ENCODE measurements at regions not wholly inside any gene's neighbourhood (a gene's known extent, or its start where the extent isn't known, plus 50 kb on each side); places are given as distances from the start of the nearest gene placed in this dataset.
A peak's percentile ranks its signal among the peaks of the same experiment; 100 is the strongest.
"Not testable (repeated sequence)": the region's sequence is repeated elsewhere in the genome, so short reads cannot be mapped to it uniquely, and the experiment has no call there.

- H3K9ac ChIP-seq (ENCODE audit: low read length); H3K27me3 ChIP-seq (ENCODE audit: control insufficient read depth in 1 of 2, insufficient read depth in 2 of 2, low read length in 2 of 2); H3K4me3 ChIP-seq (ENCODE audit: low read depth in 1 of 2, low read length in 2 of 2); H3K9me3 ChIP-seq (ENCODE audit: low read length); H3K4me1 ChIP-seq (ENCODE audit: insufficient read depth, low read length); H3K27ac ChIP-seq (ENCODE audit: low read depth, low read length); H3K36me3 ChIP-seq (ENCODE audit: insufficient read depth, low read length): not testable (repeated sequence)
Observed at GRCh38 chr5:69014007-69014406, 79.8 kb upstream of the SLC30A5 start.

- no peaks in the 10 kb centered on the region for H3K27me3 ChIP-seq (ENCODE audit: control insufficient read depth in 1 of 2, insufficient read depth in 2 of 2, low read length in 2 of 2)
- no peak overlapping the region for H3K27ac ChIP-seq (ENCODE audit: low read depth, low read length)
- no peaks in the 10 kb centered on the region for H3K4me1 ChIP-seq (ENCODE audit: insufficient read depth, low read length)
- H3K9ac ChIP-seq (ENCODE audit: low read length): no peak overlapping the region
- no peaks in the 10 kb centered on the region for H3K9me3 ChIP-seq (ENCODE audit: low read length)
- no peak overlapping the region for H3K4me3 ChIP-seq (ENCODE audit: low read depth in 1 of 2, low read length in 2 of 2)
- H3K36me3 ChIP-seq (ENCODE audit: insufficient read depth, low read length): no peaks in the 10 kb centered on the region
Observed at GRCh38 chr5:69019668-69020375, 74.0 kb upstream of the SLC30A5 start.

- H3K9ac ChIP-seq (ENCODE audit: low read length): no peak overlapping the region
Observed at GRCh38 chr5:69024241-69024651, 69.6 kb upstream of the SLC30A5 start.

GRCh38 chr5:69029292-69029691 lies 64.5 kb upstream of the SLC30A5 start:
- Histone ChIP-seq H3K27ac (ENCODE audit: low read depth, low read length) (no peak overlapping the region), H3K4me1 (ENCODE audit: insufficient read depth, low read length) (no peaks in the 10 kb centered on the region), H3K9ac (ENCODE audit: low read length) (no peak overlapping the region), H3K4me3 (ENCODE audit: low read depth in 1 of 2, low read length in 2 of 2) (no peak overlapping the region), H3K36me3 (ENCODE audit: insufficient read depth, low read length) (no peaks in the 10 kb centered on the region), H3K9me3 (ENCODE audit: low read length) (no peaks in the 10 kb centered on the region), H3K27me3 (ENCODE audit: control insufficient read depth in 1 of 2, insufficient read depth in 2 of 2, low read length in 2 of 2) (no peaks in the 10 kb centered on the region)

More at GRCh38 chr5:69024241-69024651, 69.6 kb upstream of the SLC30A5 start:
- Histone ChIP-seq H3K4me3 (ENCODE audit: low read depth in 1 of 2, low read length in 2 of 2) (no peak overlapping the region), H3K4me1 (ENCODE audit: insufficient read depth, low read length) (no peaks in the 10 kb centered on the region), H3K27me3 (ENCODE audit: control insufficient read depth in 1 of 2, insufficient read depth in 2 of 2, low read length in 2 of 2) (no peaks in the 10 kb centered on the region), H3K9me3 (ENCODE audit: low read length) (no peaks in the 10 kb centered on the region), H3K27ac (ENCODE audit: low read depth, low read length) (no peak overlapping the region), H3K36me3 (ENCODE audit: insufficient read depth, low read length) (no peaks in the 10 kb centered on the region)

GRCh38 chr5:69030358-69031062 lies 63.3 kb upstream of the SLC30A5 start:
- Histone ChIP-seq H3K9me3 (ENCODE audit: low read length) (no peaks in the 10 kb centered on the region), H3K36me3 (ENCODE audit: insufficient read depth, low read length) (no peaks in the 10 kb centered on the region), H3K27me3 (ENCODE audit: control insufficient read depth in 1 of 2, insufficient read depth in 2 of 2, low read length in 2 of 2) (no peaks in the 10 kb centered on the region), H3K27ac (ENCODE audit: low read depth, low read length) (no peak overlapping the region), H3K4me3 (ENCODE audit: low read depth in 1 of 2, low read length in 2 of 2) (no peak overlapping the region), H3K9ac (ENCODE audit: low read length) (no peak overlapping the region), H3K4me1 (ENCODE audit: insufficient read depth, low read length) (no peaks in the 10 kb centered on the region)

- no peak overlapping the region for H3K27ac ChIP-seq (ENCODE audit: low read depth, low read length)
- H3K4me3 ChIP-seq (ENCODE audit: low read depth in 1 of 2, low read length in 2 of 2): no peak overlapping the region
- H3K4me1 ChIP-seq (ENCODE audit: insufficient read depth, low read length): no peaks in the 10 kb centered on the region
- H3K9me3 ChIP-seq (ENCODE audit: low read length): no peaks in the 10 kb centered on the region
- no peaks in the 10 kb centered on the region for H3K36me3 ChIP-seq (ENCODE audit: insufficient read depth, low read length)
- H3K27me3 ChIP-seq (ENCODE audit: control insufficient read depth in 1 of 2, insufficient read depth in 2 of 2, low read length in 2 of 2): no peaks in the 10 kb centered on the region
- no peak overlapping the region for H3K9ac ChIP-seq (ENCODE audit: low read length)
Observed at GRCh38 chr5:69032009-69032408, 61.8 kb upstream of the SLC30A5 start.

GRCh38 chr5:69033690-69034089 lies 60.1 kb upstream of the SLC30A5 start:
- Histone ChIP-seq H3K9me3 (ENCODE audit: low read length) (no peaks in the 10 kb centered on the region), H3K9ac (ENCODE audit: low read length) (no peak overlapping the region), H3K27ac (ENCODE audit: low read depth, low read length) (no peak overlapping the region), H3K4me1 (ENCODE audit: insufficient read depth, low read length) (no peaks in the 10 kb centered on the region), H3K27me3 (ENCODE audit: control insufficient read depth in 1 of 2, insufficient read depth in 2 of 2, low read length in 2 of 2) (no peaks in the 10 kb centered on the region), H3K36me3 (ENCODE audit: insufficient read depth, low read length) (no peaks in the 10 kb centered on the region), H3K4me3 (ENCODE audit: low read depth in 1 of 2, low read length in 2 of 2) (no peak overlapping the region)

GRCh38 chr5:69034898-69035297 lies 58.9 kb upstream of the SLC30A5 start:
- no peak overlapping the region for H3K4me3 ChIP-seq (ENCODE audit: low read depth in 1 of 2, low read length in 2 of 2)
- no peak overlapping the region for H3K27ac ChIP-seq (ENCODE audit: low read depth, low read length)
- no peaks in the 10 kb centered on the region for H3K36me3 ChIP-seq (ENCODE audit: insufficient read depth, low read length)
- no peaks in the 10 kb centered on the region for H3K27me3 ChIP-seq (ENCODE audit: control insufficient read depth in 1 of 2, insufficient read depth in 2 of 2, low read length in 2 of 2)
- H3K9me3 ChIP-seq (ENCODE audit: low read length): no peaks in the 10 kb centered on the region
- no peaks in the 10 kb centered on the region for H3K4me1 ChIP-seq (ENCODE audit: insufficient read depth, low read length)
- no peak overlapping the region for H3K9ac ChIP-seq (ENCODE audit: low read length)

GRCh38 chr5:69035665-69036064 lies 58.1 kb upstream of the SLC30A5 start:
- H3K36me3 ChIP-seq (ENCODE audit: insufficient read depth, low read length): no peaks in the 10 kb centered on the region
- H3K4me1 ChIP-seq (ENCODE audit: insufficient read depth, low read length): no peaks in the 10 kb centered on the region
- no peak overlapping the region for H3K9ac ChIP-seq (ENCODE audit: low read length)
- H3K9me3 ChIP-seq (ENCODE audit: low read length): no peaks in the 10 kb centered on the region
- H3K27me3 ChIP-seq (ENCODE audit: control insufficient read depth in 1 of 2, insufficient read depth in 2 of 2, low read length in 2 of 2): no peaks in the 10 kb centered on the region
- H3K4me3 ChIP-seq (ENCODE audit: low read depth in 1 of 2, low read length in 2 of 2): no peak overlapping the region
- no peak overlapping the region for H3K27ac ChIP-seq (ENCODE audit: low read depth, low read length)

GRCh38 chr5:69038539-69038938 lies 55.3 kb upstream of the SLC30A5 start:
- no peak overlapping the region for H3K4me3 ChIP-seq (ENCODE audit: low read depth in 1 of 2, low read length in 2 of 2)

GRCh38 chr5:69039829-69040228 lies 54.0 kb upstream of the SLC30A5 start:
- Histone ChIP-seq H3K27me3 (ENCODE audit: control insufficient read depth in 1 of 2, insufficient read depth in 2 of 2, low read length in 2 of 2) (no peaks in the 10 kb centered on the region), H3K4me1 (ENCODE audit: insufficient read depth, low read length) (peaks cover 3% of the 10 kb centered on the region), H3K36me3 (ENCODE audit: insufficient read depth, low read length) (no peaks in the 10 kb centered on the region), H3K27ac (ENCODE audit: low read depth, low read length) (no peak overlapping the region), H3K9ac (ENCODE audit: low read length) (no peak overlapping the region), H3K4me3 (ENCODE audit: low read depth in 1 of 2, low read length in 2 of 2) (no peak overlapping the region), H3K9me3 (ENCODE audit: low read length) (no peaks in the 10 kb centered on the region)

More at GRCh38 chr5:69038539-69038938, 55.3 kb upstream of the SLC30A5 start:
- H3K9me3 ChIP-seq (ENCODE audit: low read length): no peaks in the 10 kb centered on the region
- no peaks in the 10 kb centered on the region for H3K27me3 ChIP-seq (ENCODE audit: control insufficient read depth in 1 of 2, insufficient read depth in 2 of 2, low read length in 2 of 2)
- no peaks in the 10 kb centered on the region for H3K36me3 ChIP-seq (ENCODE audit: insufficient read depth, low read length)
- no peak overlapping the region for H3K9ac ChIP-seq (ENCODE audit: low read length)
- peaks cover 3% of the 10 kb centered on the region for H3K4me1 ChIP-seq (ENCODE audit: insufficient read depth, low read length)
- H3K27ac ChIP-seq (ENCODE audit: low read depth, low read length): no peak overlapping the region

GRCh38 chr5:69042500-69042899 lies 51.3 kb upstream of the SLC30A5 start:
- peak overlapping the region; percentile 40 for H3K27ac ChIP-seq (ENCODE audit: low read depth, low read length)
- peaks cover 3% of the 10 kb centered on the region for H3K4me1 ChIP-seq (ENCODE audit: insufficient read depth, low read length)
- H3K9ac ChIP-seq (ENCODE audit: low read length): peak overlapping the region; percentile 66
- H3K27me3 ChIP-seq (ENCODE audit: control insufficient read depth in 1 of 2, insufficient read depth in 2 of 2, low read length in 2 of 2): no peaks in the 10 kb centered on the region
- H3K4me3 ChIP-seq (ENCODE audit: low read depth in 1 of 2, low read length in 2 of 2): peak overlapping the region in 1 of 2 donors; percentile 88
- H3K9me3 ChIP-seq (ENCODE audit: low read length): no peaks in the 10 kb centered on the region
- H3K36me3 ChIP-seq (ENCODE audit: insufficient read depth, low read length): no peaks in the 10 kb centered on the region
